Fibroblast of skin of scalp (primary cell): ENCODE measurements at regions not wholly inside any gene's neighbourhood (a gene's known extent, or its start where the extent isn't known, plus 50 kb on each side); places are given as distances from the start of the nearest gene placed in this dataset.

ENCODE experiments used
- DNase-seq: peaks from one replicate; pipeline ENCODE4 v3.0.0-alpha.2; 2013

GRCh38 chr21:38953516-38953915 lies 147.8 kb downstream of the ETS2 start:
- DNase-seq = no peak

- no peak for DNase-seq
These were observed 147.2 kb downstream of the ETS2 start for GRCh38 chr21:38952890-38953289.

- no peak for DNase-seq
These were observed 145.5 kb downstream of the ETS2 start for GRCh38 chr21:38951095-38951730.

- peak; percentile 64 for DNase-seq
These were observed 144.8 kb downstream of the ETS2 start for GRCh38 chr21:38950435-38951094.

DNA sequence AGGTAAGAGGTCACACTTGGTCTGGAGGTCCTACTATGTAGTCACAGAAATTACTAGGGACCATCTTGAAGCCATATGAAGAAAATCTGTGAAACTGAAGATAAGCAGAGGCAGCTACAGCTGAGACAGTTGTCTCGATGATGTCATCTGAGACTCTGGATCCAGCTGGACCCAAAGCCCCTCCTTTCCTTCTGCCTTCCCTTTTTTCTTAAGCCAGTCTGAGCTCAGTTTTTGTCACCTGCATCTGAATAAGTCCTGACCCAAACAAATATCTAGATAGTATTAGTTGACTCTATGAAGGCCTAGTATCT lies 143.3 kb downstream of the ETS2 start:
- no peak for DNase-seq

- DNase-seq = peak; percentile 72
These were observed 142.8 kb downstream of the ETS2 start for GRCh38 chr21:38948377-38949069.

- peak; percentile 78 for DNase-seq
These were observed 140.0 kb downstream of the ETS2 start for GRCh38 chr21:38945545-38946245.

DNA sequence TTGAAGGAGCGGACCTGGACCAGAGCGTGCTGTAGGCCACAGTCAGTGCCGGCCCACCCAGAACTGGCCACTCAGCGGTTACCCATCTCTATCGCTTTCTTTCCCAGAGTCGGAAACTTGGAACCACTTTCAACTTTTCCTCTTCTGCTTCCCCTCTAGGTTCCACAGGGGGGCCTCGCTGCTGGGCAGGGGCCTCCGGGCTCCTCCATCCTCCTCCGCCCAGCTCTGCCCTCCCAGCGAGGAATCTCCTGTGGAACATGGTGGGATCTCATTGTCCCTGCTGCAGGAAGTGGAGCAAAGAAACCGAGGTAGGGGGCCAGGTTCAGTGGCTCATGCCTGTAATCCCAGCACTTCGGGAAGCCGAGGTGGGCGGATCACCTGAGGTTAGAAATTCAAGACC lies 139.2 kb downstream of the ETS2 start:
- no peak for DNase-seq

DNA sequence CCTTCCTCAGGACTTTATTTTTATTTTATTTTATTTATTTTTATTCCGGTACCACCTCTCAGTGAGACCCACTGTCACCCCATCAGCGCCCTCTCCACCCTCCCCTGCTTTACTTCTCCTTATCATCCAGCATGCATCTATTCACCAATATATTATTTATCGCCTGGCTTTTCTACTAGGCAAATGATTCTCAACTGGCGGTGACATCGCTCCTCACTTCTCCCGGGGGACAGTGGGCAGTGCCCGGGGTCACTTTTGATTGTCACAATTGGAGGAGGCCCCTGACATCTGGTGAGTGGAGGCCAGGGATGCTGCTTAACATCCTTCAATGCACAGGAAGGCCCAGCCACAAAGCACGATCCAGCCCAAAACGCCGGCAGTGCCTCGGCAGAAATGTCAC lies 138.7 kb downstream of the ETS2 start:
- DNase-seq = no peak

DNA sequence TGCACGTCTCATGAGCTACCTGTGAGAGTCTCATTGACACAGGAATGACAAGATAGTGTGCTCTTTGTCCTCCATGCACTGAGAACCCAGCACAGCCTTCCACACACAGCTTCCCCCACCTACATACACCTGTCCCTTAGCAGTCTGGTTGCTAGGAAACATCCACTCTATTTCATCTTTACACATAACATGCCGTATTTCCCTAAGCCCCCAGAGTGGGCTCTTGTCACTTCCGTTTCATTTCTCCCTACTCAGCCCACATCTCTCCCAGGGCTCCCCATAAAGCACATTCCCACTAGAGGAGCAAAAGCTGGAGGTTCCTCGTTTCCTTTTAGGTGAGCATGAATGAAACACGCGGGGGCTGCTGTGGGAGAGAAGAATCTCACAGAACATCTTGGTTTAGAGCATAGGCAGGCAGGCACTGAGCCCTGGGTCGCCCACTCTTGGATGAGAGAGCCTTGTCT lies 137.1 kb downstream of the ETS2 start:
- DNase-seq = no peak

DNA sequence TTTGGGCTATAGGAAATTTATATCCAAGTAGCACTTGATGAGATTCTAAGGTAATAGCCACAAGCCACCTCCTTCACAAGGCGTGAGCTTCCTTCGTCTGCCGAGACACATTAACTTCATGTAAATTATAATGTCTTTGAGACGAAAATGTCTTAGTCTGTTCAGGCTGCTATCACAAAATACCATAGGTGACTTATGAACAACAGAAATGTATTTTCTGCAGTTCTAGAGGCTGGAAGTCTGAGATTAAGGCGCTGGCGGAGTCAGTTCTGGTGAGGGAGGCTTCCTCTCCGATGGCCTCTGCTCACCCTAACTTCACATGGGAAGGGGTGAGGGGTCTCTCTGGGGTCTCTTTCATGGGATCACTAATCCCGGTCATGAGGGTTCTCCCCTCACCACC lies 133.0 kb downstream of the ETS2 start:
- no peak for DNase-seq

DNA sequence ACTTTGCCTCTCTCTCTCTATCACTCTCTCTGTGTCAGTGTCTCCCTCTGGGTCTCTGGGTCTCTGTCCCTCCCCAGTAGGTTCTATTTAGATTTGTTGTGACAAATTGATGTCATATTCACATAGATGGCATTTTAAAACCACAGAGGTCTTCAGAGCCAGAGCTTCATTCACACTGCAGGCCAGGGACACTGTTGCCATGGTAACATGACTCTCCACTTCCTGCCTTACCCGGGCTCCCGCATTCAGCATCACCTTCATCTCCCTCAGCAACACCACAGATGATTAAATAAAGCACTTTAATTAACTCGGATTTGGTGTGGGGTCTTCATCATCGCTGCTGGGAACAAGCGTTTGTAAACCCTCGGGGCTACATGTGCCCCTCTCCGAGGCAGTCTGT lies 132.6 kb downstream of the ETS2 start:
- DNase-seq = peak; percentile 63

DNA sequence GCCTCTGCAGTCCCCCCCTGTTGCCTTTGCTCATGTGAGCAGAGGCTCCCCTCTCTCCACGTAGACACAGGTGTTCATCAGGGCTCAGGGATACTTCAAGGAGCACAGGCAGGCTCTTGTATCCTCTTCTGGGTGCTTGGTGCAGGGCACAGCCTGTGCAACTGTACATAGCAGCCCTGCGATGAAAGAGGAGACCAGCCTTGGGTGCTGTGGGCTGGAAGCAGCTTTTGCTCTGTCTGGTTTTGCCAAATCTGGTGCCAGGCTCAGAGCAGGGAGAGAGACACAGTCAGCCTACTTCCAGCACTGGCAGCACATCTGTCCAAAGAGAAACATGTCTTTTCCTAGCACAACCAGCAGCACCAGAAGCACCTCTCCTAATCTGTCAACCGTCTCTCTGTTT lies 132.1 kb downstream of the ETS2 start:
- DNase-seq = no peak

DNA sequence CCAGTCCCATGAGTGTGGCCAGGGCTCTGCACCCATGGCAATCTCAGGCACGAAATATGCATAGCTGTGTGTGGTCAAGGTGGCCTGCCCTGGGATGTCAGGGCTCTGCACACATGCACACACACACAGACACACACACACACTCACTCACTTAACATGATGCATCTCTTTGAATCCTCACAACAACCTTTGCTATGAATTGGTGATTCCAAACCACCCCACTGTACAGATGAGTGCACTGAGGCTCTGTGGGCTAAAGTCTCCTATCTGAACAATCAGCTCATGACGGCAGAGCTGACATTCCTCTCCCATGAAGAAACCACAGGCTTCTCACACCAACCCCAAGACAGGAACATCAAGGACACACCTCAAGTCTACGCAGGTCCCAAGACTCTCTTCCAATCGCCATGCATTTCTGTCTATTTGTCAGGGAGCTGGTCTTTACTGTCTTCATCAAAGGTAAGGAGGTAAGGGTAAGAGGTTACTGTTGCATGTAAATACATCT lies 131.6 kb downstream of the ETS2 start:
- DNase-seq = no peak

DNA sequence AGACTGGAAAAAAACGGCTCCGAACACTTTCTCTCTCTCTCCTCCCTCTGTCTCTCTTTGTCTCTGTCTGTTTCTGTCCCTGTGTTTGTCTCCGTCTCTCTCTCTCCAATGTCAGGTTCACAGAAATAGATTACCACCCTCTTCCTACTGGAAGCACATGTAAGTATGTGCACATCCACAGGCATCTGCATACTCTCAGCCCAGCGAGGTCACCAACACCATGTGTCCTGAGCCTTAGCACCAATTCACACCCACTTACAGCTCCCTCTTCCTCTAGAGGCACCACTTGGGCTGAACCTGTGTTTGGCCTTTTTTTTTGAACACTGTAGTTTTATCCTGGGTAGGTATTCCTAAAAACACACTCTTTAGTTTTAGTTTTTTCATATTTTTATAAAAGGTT lies 130.5 kb downstream of the ETS2 start:
- no peak for DNase-seq

GRCh38 chr21:38933731-38934130 lies 128.0 kb downstream of the ETS2 start:
- no peak for DNase-seq

- DNase-seq = no peak
These were observed 125.6 kb downstream of the ETS2 start for GRCh38 chr21:38931291-38931690.

- peak; percentile 43 for DNase-seq
These were observed 125.1 kb downstream of the ETS2 start for GRCh38 chr21:38930853-38931252.

GRCh38 chr21:38930066-38930465 lies 124.3 kb downstream of the ETS2 start:
- no peak for DNase-seq

GRCh38 chr21:38929652-38930051 lies 123.9 kb downstream of the ETS2 start:
- DNase-seq = no peak

DNA sequence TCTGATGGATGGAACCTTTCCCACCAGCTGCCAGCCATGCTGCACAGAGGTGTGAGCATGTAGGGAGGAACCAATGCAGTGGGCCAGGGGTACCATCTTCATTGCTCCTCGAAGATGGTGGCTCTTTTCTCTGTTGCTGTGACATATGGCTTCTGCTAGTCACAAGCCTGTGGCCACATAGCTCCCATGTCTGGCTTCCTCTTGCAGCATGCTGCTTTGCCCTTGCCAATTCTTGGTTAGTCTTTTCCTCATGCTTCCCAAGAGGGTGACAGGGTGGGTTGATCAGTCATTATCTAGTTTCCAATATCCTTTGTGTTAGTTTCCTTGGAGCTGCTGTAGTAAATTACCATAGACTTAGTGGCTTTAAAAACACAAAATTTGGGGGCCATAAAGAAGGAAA lies 123.4 kb downstream of the ETS2 start:
- no peak for DNase-seq

- DNase-seq = no peak
These were observed 122.0 kb downstream of the ETS2 start for GRCh38 chr21:38927776-38928175.

DNA sequence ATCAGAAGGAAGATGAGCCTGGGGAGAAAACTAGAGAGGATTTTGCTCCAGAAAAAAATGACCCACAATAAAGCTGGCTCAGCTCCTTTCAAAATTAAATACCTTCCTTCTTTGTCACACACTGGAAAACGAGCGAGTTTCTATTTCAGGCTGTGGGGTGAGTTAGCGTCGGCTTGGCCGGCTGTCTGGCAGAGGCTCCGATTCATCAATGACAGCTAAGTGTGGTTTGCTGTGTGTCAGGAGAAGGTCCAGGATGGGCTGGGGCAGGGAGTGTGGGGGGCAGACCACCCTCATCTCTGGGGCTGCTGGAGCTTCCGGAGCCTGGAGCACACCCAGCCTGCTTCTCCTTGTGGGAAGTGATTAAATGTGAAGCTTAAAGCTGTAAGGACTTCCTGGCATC lies 120.2 kb downstream of the ETS2 start:
- DNase-seq = peak; percentile 98
